Pancreas (tissue), 10 donors: ENCODE measurements at regions not wholly inside any gene's neighbourhood (a gene's known extent, or its start where the extent isn't known, plus 50 kb on each side); places are given as distances from the start of the nearest gene placed in this dataset.

ENCODE experiments used
- ATAC-seq, 4 donors: fragments of 200-7000 bp; cut with Tn5 transposase; one replicate each; pipeline versions ENCODE4 v1.8.0 to v1.9.1; 2020; ENCODE audit warnings: mild to moderate bottlenecking in 4 of 4, moderate library complexity in 4 of 4
- DNase-seq, 6 donors: peaks; one replicate each; pipeline ENCODE4 v3.0.0-alpha.2; 2020
- FAIRE-seq: peaks from 2 replicates; lab custom pipeline; 2012; peaks lifted over from hg19 to GRCh38; lab: Jason Lieb, UNC
- H3K27ac ChIP-seq, 4 donors: fragments of 200-600 bp; sonication (generic); 1 replicate in 3 of 4; 2 replicates in 1 of 4; pipeline versions ENCODE4 v1.5.0 to v1.8.0; 2020
- H3K27me3 ChIP-seq, 4 donors: fragments of 200-600 bp; one replicate each; pipeline ENCODE4 v1.8.0; 2021
- H3K36me3 ChIP-seq, 3 donors: fragments of 200-600 bp; sonication (generic) in 1 of 3; one replicate each; pipeline versions ENCODE4 v1.5.0 to v1.8.0; 2020 to 2021
- H3K4me1 ChIP-seq, 3 donors: fragments of 200-600 bp; one replicate each; pipeline ENCODE4 v1.8.0; 2021
- H3K4me3 ChIP-seq, 4 donors: fragments of 200-600 bp; sonication (generic) in 2 of 4; one replicate each; pipeline versions ENCODE4 v1.5.0 to v1.8.0; 2020 to 2021
- H3K9me3 ChIP-seq, 4 donors: fragments of 200-600 bp; one replicate each; pipeline ENCODE4 v1.8.0; 2021
- CTCF ChIP-seq, 4 donors: fragments of 200-600 bp; sonication (generic) in 3 of 4; IDR thresholded peaks; one replicate each; pipeline versions ENCODE4 v1.5.0 to v1.8.0; 2021; ENCODE audit warnings: antibody characterized with exemption in 4 of 4
- WGBS, 2 donors: extraction: QIAGEN DNeasy Blood & Tissue Kit; methylation state at CpG; one replicate each; pipeline ENCODE4 v1.1.7; 2013; 5-methylcytosine and 5-hydroxymethylcytosine counted together
- intact Hi-C, 3 donors: fragments of 100-400 bp; cut with DNase I; formaldehyde crosslinking; loops; one replicate each; pipeline versions ENCODE4 v1.11.1 to v1.14.2; 2022
- donor health status: healthy with polysubstance abuse.
- donor health status: DM: no; HTN: no; CAD: no; lungs with moderate emphysema.
- donor health status: DM: no; HTN: no; CAD: no.
- donor health status: control.
- donor health status: control.
- donor health status: Bipolar disorder and iron deficiency.
- donor health status: DM: yes; HTN: yes; CAD: no.
- donor health status: DM: no; HTN: no; CAD: no.
- donor health status: DM: no; HTN: no; CAD: no.
- donor health status: DM: yes; HTN: yes; CAD: no.

- Histone ChIP-seq H3K27me3 (peaks cover 0 to 9% (median 0%) of the 10 kb centered on the region in 4 donors), H3K9me3 (no peaks in the 10 kb centered on the region), H3K27ac (no peak overlapping the region), H3K4me3 (no peak overlapping the region), H3K4me1 (no peaks in the 10 kb centered on the region), H3K36me3 (no peaks in the 10 kb centered on the region)
- no peak for TF ChIP-seq CTCF (IDR thresholded peaks at IDR 0.05)
- whole genome bisulfite sequencing, 2 donors: 51 to 60% methylated on average over 4 of the region's 4 CpGs
- DNase-seq (no peak), ATAC-seq (no peak), FAIRE-seq (no peak)
- intact Hi-C loops: no loop called here
Measured at GRCh38 chr20:60956194-60956593, 295.9 kb upstream of the CDH4 start.

GRCh38 chr20:60957621-60958020 lies 294.4 kb upstream of the CDH4 start:
- 36 to 41% methylated on average over 3 of the region's 3 CpGs for WGBS, 2 donors
- Histone ChIP-seq H3K4me3 (no peak overlapping the region), H3K4me1 (no peaks in the 10 kb centered on the region), H3K27ac (no peak overlapping the region), H3K9me3 (no peaks in the 10 kb centered on the region), H3K36me3 (no peaks in the 10 kb centered on the region), H3K27me3 (peaks cover 0 to 9% (median 0%) of the 10 kb centered on the region in 4 donors)
- FAIRE-seq (no peak), ATAC-seq (no peak), DNase-seq (no peak)
- no peak for TF ChIP-seq CTCF (IDR thresholded peaks at IDR 0.05)
- intact Hi-C loops: no loop called here

- no peaks in the 10 kb centered on the region for H3K36me3 ChIP-seq
- H3K4me1 ChIP-seq: no peaks in the 10 kb centered on the region
- DNase-seq (no peak), FAIRE-seq (no peak), ATAC-seq (no peak)
- WGBS, 2 donors: 41 to 55% methylated on average over 3 of the region's 3 CpGs
- peaks cover 0 to 9% (median 0%) of the 10 kb centered on the region in 4 donors for H3K27me3 ChIP-seq
- TF ChIP-seq CTCF (IDR thresholded peaks at IDR 0.05): no peak
- no peak overlapping the region for H3K27ac ChIP-seq
- no peak overlapping the region for H3K4me3 ChIP-seq
- H3K9me3 ChIP-seq: no peaks in the 10 kb centered on the region
- intact Hi-C loops: no loop called here
Measured at GRCh38 chr20:60959971-60960370, 292.1 kb upstream of the CDH4 start.

GRCh38 chr20:60960500-60960899 lies 291.6 kb upstream of the CDH4 start:
- Histone ChIP-seq H3K4me1 (no peaks in the 10 kb centered on the region), H3K36me3 (no peaks in the 10 kb centered on the region), H3K9me3 (no peaks in the 10 kb centered on the region), H3K4me3 (no peak overlapping the region), H3K27me3 (peaks cover 0 to 9% (median 0%) of the 10 kb centered on the region in 4 donors), H3K27ac (no peak overlapping the region)
- intact Hi-C loops: no loop called here
- no peak for FAIRE-seq
- WGBS, 2 donors: 52 to 60% methylated on average over 5 of the region's 5 CpGs
- DNase-seq: no peak
- ATAC-seq: no peak
- no peak for TF ChIP-seq CTCF (IDR thresholded peaks at IDR 0.05)

GRCh38 chr20:60961551-60961950 lies 290.5 kb upstream of the CDH4 start:
- no peaks in the 10 kb centered on the region for H3K9me3 ChIP-seq
- peaks cover 0 to 9% (median 0%) of the 10 kb centered on the region in 4 donors for H3K27me3 ChIP-seq
- 83 to 90% methylated on average over 7 of the region's 7 CpGs for WGBS, 2 donors
- no peaks in the 10 kb centered on the region for H3K4me1 ChIP-seq
- ATAC-seq: no peak
- no peak overlapping the region for H3K4me3 ChIP-seq
- no peak for DNase-seq
- no peak for FAIRE-seq
- no peak overlapping the region for H3K27ac ChIP-seq
- TF ChIP-seq CTCF (IDR thresholded peaks at IDR 0.05): no peak
- H3K36me3 ChIP-seq: no peaks in the 10 kb centered on the region
- intact Hi-C loops: no loop called here
